Fibroblast of villous mesenchyme (primary cell): ENCODE measurements at regions not wholly inside any gene's neighbourhood (a gene's known extent, or its start where the extent isn't known, plus 50 kb on each side); places are given as distances from the start of the nearest gene placed in this dataset.

Experiments
- DNase-seq: peaks from one replicate; pipeline ENCODE4 v3.0.0-alpha.2; 2010; ENCODE audit warnings: low read depth
- H3K4me3 ChIP-seq: 2 replicates; pipeline ENCODE4 v1.5.1; 2011; ENCODE audit warnings: low read depth, mild to moderate bottlenecking, low read length
- TF ChIP-seq, protein P1 (sequence below): IDR thresholded peaks from 2 replicates; pipeline ENCODE4 v1.5.1; 2012; ENCODE audit warnings: low read depth, mild to moderate bottlenecking, low read length; ENCODE audit not compliant: insufficient read depth

DNA sequence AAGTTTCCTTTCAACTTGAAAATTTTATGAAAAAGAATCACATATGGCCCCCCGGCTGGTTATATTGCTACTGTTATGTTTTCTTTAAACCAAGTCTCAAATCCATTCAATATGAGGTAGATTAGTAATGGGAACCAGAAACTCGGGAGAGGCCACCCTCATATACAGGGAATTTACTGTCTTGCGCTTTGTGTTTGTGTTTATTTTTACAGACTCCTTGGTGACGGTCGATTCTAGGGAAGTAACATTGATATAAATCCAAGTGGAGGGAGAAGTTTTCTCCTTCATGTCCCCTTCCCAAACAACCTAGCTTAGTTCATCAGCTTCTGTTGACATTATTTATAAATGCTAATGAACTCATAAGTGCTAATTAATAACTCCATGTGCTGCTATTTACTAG, 163.5 kb upstream of the LMO4 start:
- DNase-seq: no peak
- TF ChIP-seq, protein P1, sequence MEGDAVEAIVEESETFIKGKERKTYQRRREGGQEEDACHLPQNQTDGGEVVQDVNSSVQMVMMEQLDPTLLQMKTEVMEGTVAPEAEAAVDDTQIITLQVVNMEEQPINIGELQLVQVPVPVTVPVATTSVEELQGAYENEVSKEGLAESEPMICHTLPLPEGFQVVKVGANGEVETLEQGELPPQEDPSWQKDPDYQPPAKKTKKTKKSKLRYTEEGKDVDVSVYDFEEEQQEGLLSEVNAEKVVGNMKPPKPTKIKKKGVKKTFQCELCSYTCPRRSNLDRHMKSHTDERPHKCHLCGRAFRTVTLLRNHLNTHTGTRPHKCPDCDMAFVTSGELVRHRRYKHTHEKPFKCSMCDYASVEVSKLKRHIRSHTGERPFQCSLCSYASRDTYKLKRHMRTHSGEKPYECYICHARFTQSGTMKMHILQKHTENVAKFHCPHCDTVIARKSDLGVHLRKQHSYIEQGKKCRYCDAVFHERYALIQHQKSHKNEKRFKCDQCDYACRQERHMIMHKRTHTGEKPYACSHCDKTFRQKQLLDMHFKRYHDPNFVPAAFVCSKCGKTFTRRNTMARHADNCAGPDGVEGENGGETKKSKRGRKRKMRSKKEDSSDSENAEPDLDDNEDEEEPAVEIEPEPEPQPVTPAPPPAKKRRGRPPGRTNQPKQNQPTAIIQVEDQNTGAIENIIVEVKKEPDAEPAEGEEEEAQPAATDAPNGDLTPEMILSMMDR: no peak
- H3K4me3 ChIP-seq: no peak overlapping the region

DNA sequence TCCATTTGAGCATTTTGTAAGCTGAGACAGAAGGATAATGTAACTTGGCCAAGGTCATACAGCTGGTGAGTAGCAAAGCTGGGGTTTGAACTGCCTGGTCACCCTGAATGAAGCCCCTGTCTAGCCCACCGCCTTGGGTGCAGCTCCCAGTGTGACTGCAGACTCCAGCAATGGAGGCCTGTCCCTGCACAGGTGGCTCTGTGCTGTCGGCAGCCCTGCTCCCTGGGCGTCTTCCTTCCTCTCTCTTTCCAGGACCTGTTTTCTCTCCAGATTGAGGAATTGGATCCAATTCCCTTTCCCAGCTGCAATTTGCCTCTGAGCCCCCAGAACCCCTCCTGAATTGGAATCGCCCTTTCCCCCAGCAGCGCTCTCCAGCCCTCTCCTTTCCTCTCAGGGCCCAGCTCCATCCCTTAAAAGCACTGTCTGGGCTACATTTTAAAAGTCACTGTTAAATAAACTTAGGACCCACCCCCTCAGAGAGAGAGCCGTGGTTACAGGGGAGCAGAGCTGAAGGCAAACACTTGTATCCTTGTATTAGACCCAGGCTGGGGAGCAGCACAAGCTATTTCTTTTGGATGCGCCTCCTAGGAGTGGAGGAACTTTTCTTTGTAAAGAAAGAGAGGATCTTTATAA, 161.4 kb upstream of the LMO4 start:
- TF ChIP-seq, protein P1: no peak
- DNase-seq: no peak
- no peak overlapping the region for H3K4me3 ChIP-seq

DNA sequence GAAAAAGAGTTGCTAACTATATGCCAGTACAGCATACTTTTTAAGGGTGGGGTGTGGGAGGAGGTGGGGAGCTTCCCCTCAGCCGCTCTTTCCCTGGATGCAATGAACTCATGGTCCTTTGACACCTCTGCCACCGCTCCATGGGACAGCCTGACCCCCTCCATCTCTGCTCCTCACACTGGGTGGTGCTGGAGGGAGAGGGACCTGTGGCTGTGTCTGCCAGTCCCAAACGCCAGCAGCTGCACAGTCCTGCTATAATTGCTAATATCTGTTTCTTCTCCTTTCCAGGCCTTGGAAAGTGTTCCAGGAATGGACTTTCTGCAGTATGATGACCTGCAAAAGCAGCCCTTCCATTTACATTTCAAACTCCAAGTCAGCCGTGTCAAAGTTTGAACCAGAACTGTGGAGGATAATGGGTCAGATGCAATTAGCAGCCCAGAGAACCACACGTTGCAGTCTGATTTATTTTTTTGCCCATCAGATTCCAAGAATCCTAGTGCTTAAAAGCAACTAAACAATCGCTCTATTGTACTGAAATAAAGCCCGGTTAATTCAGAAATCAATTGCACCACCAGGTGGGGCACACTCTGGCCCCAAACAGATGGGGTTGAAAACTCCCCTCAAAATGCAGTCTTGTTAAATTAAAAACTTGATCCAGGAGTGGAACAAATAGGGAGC, 160.7 kb upstream of the LMO4 start:
- TF ChIP-seq, protein P1: no peak
- no peak for DNase-seq
- H3K4me3 ChIP-seq: no peak overlapping the region

DNA sequence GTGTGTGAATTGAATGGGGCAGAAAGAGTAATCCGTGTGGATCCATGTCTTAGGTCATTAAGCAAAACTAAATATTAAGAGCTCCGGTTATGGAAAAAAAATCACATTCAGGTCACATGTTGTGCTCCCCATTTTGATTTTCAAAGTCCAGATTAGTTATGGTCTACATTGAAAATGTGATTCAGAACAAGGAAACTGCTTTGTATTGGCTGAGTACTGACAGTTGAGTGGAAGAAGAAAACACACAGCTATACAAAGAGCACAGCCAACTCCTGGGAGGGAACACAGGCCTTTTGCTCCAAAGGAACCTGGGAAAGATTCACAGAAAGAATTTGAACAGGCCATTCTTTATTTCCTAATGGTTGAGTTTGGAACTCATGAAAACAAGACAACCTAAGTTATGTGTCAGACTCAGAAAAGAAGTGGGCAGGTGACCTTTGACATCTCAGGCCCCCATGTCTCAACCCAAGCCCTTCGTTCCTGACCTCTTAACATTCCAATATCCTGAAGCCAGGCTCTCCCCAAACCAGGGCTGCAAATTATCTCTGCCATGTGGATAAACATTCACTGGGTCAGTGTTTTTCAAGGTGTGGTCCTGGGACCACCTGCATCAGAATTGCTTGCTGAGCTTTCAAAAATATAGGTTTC, 159.3 kb upstream of the LMO4 start:
- no peak overlapping the region for H3K4me3 ChIP-seq
- TF ChIP-seq, protein P1: no peak
- no peak for DNase-seq

DNA sequence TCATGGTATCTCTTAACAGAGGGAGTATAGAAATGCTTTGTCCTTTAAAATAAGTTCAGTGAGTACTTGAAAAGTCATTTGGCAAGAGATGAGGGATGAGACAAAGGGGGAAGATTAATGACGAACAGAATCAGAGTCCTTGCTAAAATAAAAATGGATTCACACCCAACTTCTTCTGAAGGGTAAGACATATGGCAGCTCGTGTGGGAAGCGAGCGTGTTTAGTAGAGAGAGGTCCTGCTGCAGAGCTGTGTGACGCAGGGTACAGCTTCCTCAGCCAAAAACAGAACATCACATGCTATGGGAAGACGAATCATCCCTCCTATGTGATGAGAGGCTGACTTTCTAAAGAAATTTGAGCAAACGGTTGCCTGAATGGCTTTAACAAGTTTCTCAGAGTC, 158.5 kb upstream of the LMO4 start:
- DNase-seq: peak; percentile 18
- TF ChIP-seq, protein P1: no peak
- H3K4me3 ChIP-seq: no peak overlapping the region

DNA sequence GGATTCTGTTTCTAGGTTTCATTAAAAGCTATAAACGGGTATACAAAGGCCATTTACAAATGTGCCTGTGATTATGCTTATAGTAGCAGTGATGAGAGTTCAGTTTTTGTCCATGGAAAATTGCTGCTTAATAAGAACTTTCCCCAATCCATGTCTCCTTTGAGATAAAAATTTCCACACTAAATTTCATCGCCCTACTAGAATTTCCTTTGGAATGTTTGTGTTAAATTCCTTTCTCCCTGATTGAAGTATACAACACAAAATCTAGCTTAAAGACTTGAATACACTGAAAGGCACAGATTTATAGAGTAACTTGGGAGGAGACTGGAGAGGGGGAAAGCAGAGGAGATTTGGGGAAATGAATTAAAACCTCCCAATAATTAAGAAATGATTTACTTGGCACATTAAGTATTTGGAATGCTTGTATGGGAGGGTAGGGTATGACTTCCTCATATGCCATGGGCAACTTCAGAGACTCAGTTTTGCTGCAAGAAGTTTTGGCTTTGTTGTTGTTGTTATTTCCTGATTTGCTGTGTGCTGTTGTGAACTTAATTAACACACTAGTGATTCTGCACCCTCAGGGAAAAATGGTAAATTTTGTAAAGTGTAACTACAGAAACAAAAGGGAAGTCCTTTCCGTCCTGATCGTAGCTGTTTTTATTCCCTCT, 157.6 kb upstream of the LMO4 start:
- no peak overlapping the region for H3K4me3 ChIP-seq
- no peak for DNase-seq
- TF ChIP-seq, protein P1: no peak
